ENCODE measurements at regions not wholly inside any gene's neighbourhood (a gene's known extent, or its start where the extent isn't known, plus 50 kb on each side); places are given as distances from the start of the nearest gene placed in this dataset.
"Not testable (repeated sequence)": the region's sequence is repeated elsewhere in the genome, so short reads cannot be mapped to it uniquely, and the experiment has no call there.

GRCh38 chr3:103247459-103247858 lies 812.6 kb downstream of the ZPLD1 start:
- H3K23me2 ChIP-seq (ENCODE audit: insufficient read length, low read depth, low read length, poor library complexity, severe bottlenecking) = no peaks in the 10 kb centered on the region
- no peak overlapping the region for H2BK15ac ChIP-seq (ENCODE audit: low read depth, low read length)
- H2BK5ac ChIP-seq (ENCODE audit: insufficient read length, low read length) = no peak overlapping the region
- H4K5ac ChIP-seq (ENCODE audit: insufficient read length, low read depth, low read length) = no peak overlapping the region
- H3K18ac ChIP-seq (ENCODE audit: insufficient read length, low read depth, low read length) = no peak overlapping the region
- H4K20me1 ChIP-seq (ENCODE audit: control insufficient read depth, insufficient read depth, insufficient read length) = no peaks in the 10 kb centered on the region
- peaks cover 0 to 5% (median 0%) of the 10 kb centered on the region in 3 experiments; a peak in 2 of 7 replicates for H3K36me3 Mint-ChIP-seq (ENCODE audit: insufficient read depth in 1 of 3, low read depth in 3 of 3)
- H3K14ac ChIP-seq (ENCODE audit: insufficient read depth, low read length) = no peak overlapping the region
- no peak overlapping the region for H3K56ac ChIP-seq (ENCODE audit: insufficient read length, low read depth, low read length)
- H3K4ac ChIP-seq (ENCODE audit: low read depth, low read length) = no peak overlapping the region
- H2BK120ac ChIP-seq (ENCODE audit: low read depth, low read length, poor library complexity, severe bottlenecking) = no peak overlapping the region
- H3K9me3 Mint-ChIP-seq = peaks cover 0 to 7% of the 10 kb centered on the region in 2 experiments; a peak in 4 of 5 replicates
- H3K27ac Mint-ChIP-seq = no peak overlapping the region
- TF ChIP-seq, protein P1, sequence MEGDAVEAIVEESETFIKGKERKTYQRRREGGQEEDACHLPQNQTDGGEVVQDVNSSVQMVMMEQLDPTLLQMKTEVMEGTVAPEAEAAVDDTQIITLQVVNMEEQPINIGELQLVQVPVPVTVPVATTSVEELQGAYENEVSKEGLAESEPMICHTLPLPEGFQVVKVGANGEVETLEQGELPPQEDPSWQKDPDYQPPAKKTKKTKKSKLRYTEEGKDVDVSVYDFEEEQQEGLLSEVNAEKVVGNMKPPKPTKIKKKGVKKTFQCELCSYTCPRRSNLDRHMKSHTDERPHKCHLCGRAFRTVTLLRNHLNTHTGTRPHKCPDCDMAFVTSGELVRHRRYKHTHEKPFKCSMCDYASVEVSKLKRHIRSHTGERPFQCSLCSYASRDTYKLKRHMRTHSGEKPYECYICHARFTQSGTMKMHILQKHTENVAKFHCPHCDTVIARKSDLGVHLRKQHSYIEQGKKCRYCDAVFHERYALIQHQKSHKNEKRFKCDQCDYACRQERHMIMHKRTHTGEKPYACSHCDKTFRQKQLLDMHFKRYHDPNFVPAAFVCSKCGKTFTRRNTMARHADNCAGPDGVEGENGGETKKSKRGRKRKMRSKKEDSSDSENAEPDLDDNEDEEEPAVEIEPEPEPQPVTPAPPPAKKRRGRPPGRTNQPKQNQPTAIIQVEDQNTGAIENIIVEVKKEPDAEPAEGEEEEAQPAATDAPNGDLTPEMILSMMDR (conservative IDR thresholded peaks at IDR 0.05) = no peak
- no peak overlapping the region for H4K8ac ChIP-seq (replicated peaks; ENCODE audit: insufficient read length, low read depth, low read length)
- no peak overlapping the region for H2AFZ ChIP-seq (ENCODE audit: low read length)
- no peak overlapping the region for H2AK5ac ChIP-seq (ENCODE audit: insufficient read length, low read length)
- H3K27ac ChIP-seq (ENCODE audit: insufficient read length, low read depth, low read length) = no peak overlapping the region
- no peak overlapping the region for H3T11ph ChIP-seq (ENCODE audit: low read length)
- no peaks in the 10 kb centered on the region for H3K4me1 Mint-ChIP-seq
- no peak overlapping the region for H3K4me2 ChIP-seq (ENCODE audit: insufficient read depth, insufficient read length, low read length)
- H2BK12ac ChIP-seq (ENCODE audit: insufficient read length, low read depth, low read length) = no peak overlapping the region
- H3K9ac ChIP-seq (ENCODE audit: extremely low read depth, insufficient read length, low read length) = no peak overlapping the region
- no peaks in the 10 kb centered on the region for H3K27me3 Mint-ChIP-seq (ENCODE audit: low read depth)
- no peaks in the 10 kb centered on the region for H3K4me1 ChIP-seq (ENCODE audit: insufficient read depth, low read length)
- H2BK20ac ChIP-seq (ENCODE audit: low read depth, low read length, poor library complexity, severe bottlenecking) = no peak overlapping the region
- no peak overlapping the region for H4K91ac ChIP-seq (ENCODE audit: insufficient read length, low read depth, low read length)
- H3K4me3 Mint-ChIP-seq = no peak overlapping the region
- no peak for DNase-seq
- H3K23ac ChIP-seq (ENCODE audit: insufficient read length, low read depth, low read length) = no peak overlapping the region
- no peaks in the 10 kb centered on the region for H3K79me2 ChIP-seq (ENCODE audit: insufficient read depth, low read length)
- no peaks in the 10 kb centered on the region for H3K27me3 ChIP-seq (ENCODE audit: insufficient read depth, low read length)
- no peaks in the 10 kb centered on the region for H3K9me3 ChIP-seq (ENCODE audit: control insufficient read depth, low read depth, low read length)
- no peaks in the 10 kb centered on the region for H3K79me1 ChIP-seq (ENCODE audit: insufficient read depth, low read depth, low read length, poor library complexity, severe bottlenecking)

GRCh38 chr3:103254827-103255226 lies 820.0 kb downstream of the ZPLD1 start:
- H3K27ac ChIP-seq (ENCODE audit: insufficient read length, low read depth, low read length); H2BK15ac ChIP-seq (ENCODE audit: low read depth, low read length); H3K27ac Mint-ChIP-seq; H3K4me3 Mint-ChIP-seq; H2BK5ac ChIP-seq (ENCODE audit: insufficient read length, low read length); H3T11ph ChIP-seq (ENCODE audit: low read length); H3K4me1 Mint-ChIP-seq; H3K23ac ChIP-seq (ENCODE audit: insufficient read length, low read depth, low read length); H3K23me2 ChIP-seq (ENCODE audit: insufficient read length, low read depth, low read length, poor library complexity, severe bottlenecking); H4K20me1 ChIP-seq (ENCODE audit: control insufficient read depth, insufficient read depth, insufficient read length); H3K79me2 ChIP-seq (ENCODE audit: insufficient read depth, low read length); H3K4me2 ChIP-seq (ENCODE audit: insufficient read depth, insufficient read length, low read length); H4K5ac ChIP-seq (ENCODE audit: insufficient read length, low read depth, low read length); H3K9me3 ChIP-seq (ENCODE audit: control insufficient read depth, low read depth, low read length); H3K27me3 ChIP-seq (ENCODE audit: insufficient read depth, low read length); H3K9ac ChIP-seq (ENCODE audit: extremely low read depth, insufficient read length, low read length); H3K14ac ChIP-seq (ENCODE audit: insufficient read depth, low read length); H3K27me3 Mint-ChIP-seq (ENCODE audit: low read depth); H4K91ac ChIP-seq (ENCODE audit: insufficient read length, low read depth, low read length); H2BK20ac ChIP-seq (ENCODE audit: low read depth, low read length, poor library complexity, severe bottlenecking); H2AK5ac ChIP-seq (ENCODE audit: insufficient read length, low read length); DNase-seq; H3K4ac ChIP-seq (ENCODE audit: low read depth, low read length); H3K79me1 ChIP-seq (ENCODE audit: insufficient read depth, low read depth, low read length, poor library complexity, severe bottlenecking); H4K8ac ChIP-seq (replicated peaks; ENCODE audit: insufficient read length, low read depth, low read length); H3K56ac ChIP-seq (ENCODE audit: insufficient read length, low read depth, low read length); H3K18ac ChIP-seq (ENCODE audit: insufficient read length, low read depth, low read length); H3K4me1 ChIP-seq (ENCODE audit: insufficient read depth, low read length); H2BK12ac ChIP-seq (ENCODE audit: insufficient read length, low read depth, low read length); H2BK120ac ChIP-seq (ENCODE audit: low read depth, low read length, poor library complexity, severe bottlenecking); H2AFZ ChIP-seq (ENCODE audit: low read length): not testable (repeated sequence)
- no CpG with 5 or more reads among the region's 24 CpGs for WGBS (ENCODE audit: extremely low coverage, insufficient read length, low lambda C conversion rate)
- H3K9me3 Mint-ChIP-seq = peaks cover 11 to 20% of the 10 kb centered on the region in 2 experiments; a peak in 4 of 5 replicates
- peaks cover 0 to 15% (median 3%) of the 10 kb centered on the region in 3 experiments; a peak in 2 of 7 replicates for H3K36me3 Mint-ChIP-seq (ENCODE audit: insufficient read depth in 1 of 3, low read depth in 3 of 3)
